ENCODE measurements at regions not wholly inside any gene's neighbourhood (a gene's known extent, or its start where the extent isn't known, plus 50 kb on each side); places are given as distances from the start of the nearest gene placed in this dataset.

DNA sequence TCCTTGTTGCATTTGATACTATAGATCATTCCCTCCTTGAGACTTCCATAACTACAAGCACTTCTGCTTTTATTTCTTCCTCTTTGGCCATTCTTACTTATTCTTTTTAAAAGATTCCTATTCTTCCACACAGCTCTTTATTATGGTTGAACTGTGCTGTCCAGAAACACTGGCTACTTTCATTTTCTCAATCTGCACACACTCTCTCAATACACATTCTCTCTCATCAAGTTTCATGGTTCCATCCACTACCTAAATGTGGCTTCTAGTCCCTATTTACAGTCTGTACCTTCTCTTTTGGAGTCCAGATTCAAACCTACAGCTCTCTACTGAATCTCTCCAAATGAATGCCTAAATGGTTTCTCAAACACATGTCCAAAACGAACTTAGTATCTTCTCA, 214.3 kb upstream of the RSPO3 start:
- ChIA-PET POLR2A (no interaction called here), CTCF (no interaction called here), RAD21 (ENCODE audit: low non-redundant PET in 1 of 2, low total read pairs in 2 of 2, uncharacterized antibody in 2 of 2, unreplicated experiment in 2 of 2) (no interaction called here)
- Histone ChIP-seq H3K27ac (ENCODE audit: low read depth, low read length) (no peak overlapping the region), H3K36me3 (ENCODE audit: control insufficient read depth in 1 of 2, insufficient read depth in 2 of 2, low read length in 2 of 2) (no peaks in the 10 kb centered on the region), H4K20me1 (ENCODE audit: insufficient read depth) (no peaks in the 10 kb centered on the region), H3K9me3 (ENCODE audit: control insufficient read depth in 1 of 2, insufficient read depth in 1 of 2, low read depth in 1 of 2, low read length in 2 of 2) (no peaks in the 10 kb centered on the region), H3K9me2 (ENCODE audit: insufficient read depth) (no peaks in the 10 kb centered on the region), H3K4me2 (ENCODE audit: low read length) (no peak overlapping the region), H3K4me3 (replicated peaks in 1 of 2; ENCODE audit: low read depth in 1 of 2, low read length in 2 of 2) (no peak overlapping the region), H3K79me2 (ENCODE audit: insufficient read depth, low read length) (no peaks in the 10 kb centered on the region), H3K4me1 (ENCODE audit: control insufficient read depth in 1 of 2, insufficient read depth in 2 of 2, low read length in 2 of 2) (no peaks in the 10 kb centered on the region), H3K9ac (ENCODE audit: low read length) (no peak overlapping the region), H2AFZ (ENCODE audit: low read depth, low read length, poor library complexity, severe bottlenecking) (no peak overlapping the region), H3K27me3 (ENCODE audit: insufficient read depth, low read length) (peaks cover 29% of the 10 kb centered on the region)
- DNase-seq (ENCODE audit: low read depth, low spot score) (no peak), ATAC-seq (no peak)
- no peak for TF ChIP-seq ELF1 (IDR thresholded peaks at IDR 0.05; ENCODE audit: borderline replicate concordance, low read depth)
- TF ChIP-seq POLR2AphosphoS5 (IDR thresholded peaks at IDR 0.05; ENCODE audit: low read depth, low read length) = no peak
- no peak for TF ChIP-seq TCF7L2 (IDR thresholded peaks at IDR 0.05; ENCODE audit: borderline replicate concordance, extremely low read depth, insufficient read depth, insufficient read length)
- no peak for TF ChIP-seq SRF (IDR thresholded peaks at IDR 0.05; ENCODE audit: low read depth)
- no peak for TF ChIP-seq ZNF274 (IDR thresholded peaks at IDR 0.05; ENCODE audit: low read depth, low read length)
- TF ChIP-seq, protein P1, sequence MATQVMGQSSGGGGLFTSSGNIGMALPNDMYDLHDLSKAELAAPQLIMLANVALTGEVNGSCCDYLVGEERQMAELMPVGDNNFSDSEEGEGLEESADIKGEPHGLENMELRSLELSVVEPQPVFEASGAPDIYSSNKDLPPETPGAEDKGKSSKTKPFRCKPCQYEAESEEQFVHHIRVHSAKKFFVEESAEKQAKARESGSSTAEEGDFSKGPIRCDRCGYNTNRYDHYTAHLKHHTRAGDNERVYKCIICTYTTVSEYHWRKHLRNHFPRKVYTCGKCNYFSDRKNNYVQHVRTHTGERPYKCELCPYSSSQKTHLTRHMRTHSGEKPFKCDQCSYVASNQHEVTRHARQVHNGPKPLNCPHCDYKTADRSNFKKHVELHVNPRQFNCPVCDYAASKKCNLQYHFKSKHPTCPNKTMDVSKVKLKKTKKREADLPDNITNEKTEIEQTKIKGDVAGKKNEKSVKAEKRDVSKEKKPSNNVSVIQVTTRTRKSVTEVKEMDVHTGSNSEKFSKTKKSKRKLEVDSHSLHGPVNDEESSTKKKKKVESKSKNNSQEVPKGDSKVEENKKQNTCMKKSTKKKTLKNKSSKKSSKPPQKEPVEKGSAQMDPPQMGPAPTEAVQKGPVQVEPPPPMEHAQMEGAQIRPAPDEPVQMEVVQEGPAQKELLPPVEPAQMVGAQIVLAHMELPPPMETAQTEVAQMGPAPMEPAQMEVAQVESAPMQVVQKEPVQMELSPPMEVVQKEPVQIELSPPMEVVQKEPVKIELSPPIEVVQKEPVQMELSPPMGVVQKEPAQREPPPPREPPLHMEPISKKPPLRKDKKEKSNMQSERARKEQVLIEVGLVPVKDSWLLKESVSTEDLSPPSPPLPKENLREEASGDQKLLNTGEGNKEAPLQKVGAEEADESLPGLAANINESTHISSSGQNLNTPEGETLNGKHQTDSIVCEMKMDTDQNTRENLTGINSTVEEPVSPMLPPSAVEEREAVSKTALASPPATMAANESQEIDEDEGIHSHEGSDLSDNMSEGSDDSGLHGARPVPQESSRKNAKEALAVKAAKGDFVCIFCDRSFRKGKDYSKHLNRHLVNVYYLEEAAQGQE (IDR thresholded peaks at IDR 0.05; ENCODE audit: low read depth) = no peak
- no peak for TF ChIP-seq ZFX (IDR thresholded peaks at IDR 0.05)
- TF ChIP-seq POLR2A (IDR thresholded peaks at IDR 0.05; ENCODE audit: borderline replicate concordance, extremely low read depth, insufficient read depth, insufficient read length) = no peak
- TF ChIP-seq, protein P2, sequence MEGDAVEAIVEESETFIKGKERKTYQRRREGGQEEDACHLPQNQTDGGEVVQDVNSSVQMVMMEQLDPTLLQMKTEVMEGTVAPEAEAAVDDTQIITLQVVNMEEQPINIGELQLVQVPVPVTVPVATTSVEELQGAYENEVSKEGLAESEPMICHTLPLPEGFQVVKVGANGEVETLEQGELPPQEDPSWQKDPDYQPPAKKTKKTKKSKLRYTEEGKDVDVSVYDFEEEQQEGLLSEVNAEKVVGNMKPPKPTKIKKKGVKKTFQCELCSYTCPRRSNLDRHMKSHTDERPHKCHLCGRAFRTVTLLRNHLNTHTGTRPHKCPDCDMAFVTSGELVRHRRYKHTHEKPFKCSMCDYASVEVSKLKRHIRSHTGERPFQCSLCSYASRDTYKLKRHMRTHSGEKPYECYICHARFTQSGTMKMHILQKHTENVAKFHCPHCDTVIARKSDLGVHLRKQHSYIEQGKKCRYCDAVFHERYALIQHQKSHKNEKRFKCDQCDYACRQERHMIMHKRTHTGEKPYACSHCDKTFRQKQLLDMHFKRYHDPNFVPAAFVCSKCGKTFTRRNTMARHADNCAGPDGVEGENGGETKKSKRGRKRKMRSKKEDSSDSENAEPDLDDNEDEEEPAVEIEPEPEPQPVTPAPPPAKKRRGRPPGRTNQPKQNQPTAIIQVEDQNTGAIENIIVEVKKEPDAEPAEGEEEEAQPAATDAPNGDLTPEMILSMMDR (IDR thresholded peaks at IDR 0.05 in 2 of 3, conservative IDR thresholded peaks at IDR 0.05 in 1 of 3; ENCODE audit: borderline replicate concordance in 1 of 3, insufficient read depth in 1 of 3, low read depth in 2 of 3, low read length in 2 of 3) = no peak
- TF ChIP-seq, protein P3, sequence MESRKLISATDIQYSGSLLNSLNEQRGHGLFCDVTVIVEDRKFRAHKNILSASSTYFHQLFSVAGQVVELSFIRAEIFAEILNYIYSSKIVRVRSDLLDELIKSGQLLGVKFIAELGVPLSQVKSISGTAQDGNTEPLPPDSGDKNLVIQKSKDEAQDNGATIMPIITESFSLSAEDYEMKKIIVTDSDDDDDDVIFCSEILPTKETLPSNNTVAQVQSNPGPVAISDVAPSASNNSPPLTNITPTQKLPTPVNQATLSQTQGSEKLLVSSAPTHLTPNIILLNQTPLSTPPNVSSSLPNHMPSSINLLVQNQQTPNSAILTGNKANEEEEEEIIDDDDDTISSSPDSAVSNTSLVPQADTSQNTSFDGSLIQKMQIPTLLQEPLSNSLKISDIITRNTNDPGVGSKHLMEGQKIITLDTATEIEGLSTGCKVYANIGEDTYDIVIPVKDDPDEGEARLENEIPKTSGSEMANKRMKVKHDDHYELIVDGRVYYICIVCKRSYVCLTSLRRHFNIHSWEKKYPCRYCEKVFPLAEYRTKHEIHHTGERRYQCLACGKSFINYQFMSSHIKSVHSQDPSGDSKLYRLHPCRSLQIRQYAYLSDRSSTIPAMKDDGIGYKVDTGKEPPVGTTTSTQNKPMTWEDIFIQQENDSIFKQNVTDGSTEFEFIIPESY (IDR thresholded peaks at IDR 0.05; ENCODE audit: extremely low read depth, insufficient replicate concordance, low read length) = no peak
- TF ChIP-seq, protein P4, sequence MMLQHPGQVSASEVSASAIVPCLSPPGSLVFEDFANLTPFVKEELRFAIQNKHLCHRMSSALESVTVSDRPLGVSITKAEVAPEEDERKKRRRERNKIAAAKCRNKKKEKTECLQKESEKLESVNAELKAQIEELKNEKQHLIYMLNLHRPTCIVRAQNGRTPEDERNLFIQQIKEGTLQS (IDR thresholded peaks at IDR 0.05) = no peak
- TF ChIP-seq FOSL1 (IDR thresholded peaks at IDR 0.05; ENCODE audit: low read depth) = no peak
- no peak for TF ChIP-seq CEBPB (IDR thresholded peaks at IDR 0.05; ENCODE audit: low read depth)
- no peak for TF ChIP-seq JUND (IDR thresholded peaks at IDR 0.05)
- TF ChIP-seq EZH2phosphoT487 (IDR thresholded peaks at IDR 0.05; ENCODE audit: borderline replicate concordance) = no peak
- TF ChIP-seq EZH2 (IDR thresholded peaks at IDR 0.05) = no peak
- TF ChIP-seq CBX3 (IDR thresholded peaks at IDR 0.05; ENCODE audit: low read depth) = no peak
- BruUV-seq (replicated peaks) = no TSS peak
- intact Hi-C loops (cut with micrococcal nuclease) = no loop called here
